GM12878 (cell line): ENCODE measurements at regions not wholly inside any gene's neighbourhood (a gene's known extent, or its start where the extent isn't known, plus 50 kb on each side); places are given as distances from the start of the nearest gene placed in this dataset.

Experiments used
- ATAC-seq: fragments of 200-7000 bp; cut with Tn5 transposase; 3 replicates; pipeline ENCODE4 v1.9.1; 2020; ENCODE audit warnings: mild to moderate bottlenecking, moderate library complexity
- BruUV-seq: library from RNA; stranded (reverse); fragments of 400-500 nt; replicated peaks from 2 replicates; lab custom pipeline; 2021; lab: Mats Ljungman, UMichigan
- CTCF ChIA-PET: fragments of 300-600 bp; sonication (Branson Sonifier 250); formaldehyde crosslinking; extraction: SDS; loops from one replicate; lab custom pipeline; 2021; ENCODE audit warnings: inconsistent platforms; lab: Yijun Ruan, JAX
- POLR2A ChIA-PET: fragments of 350-600 bp; formaldehyde crosslinking; extraction: SDS; loops from one replicate; lab custom pipeline; 2021; ENCODE audit warnings: inconsistent platforms; lab: Charles Lee
- RAD21 ChIA-PET: fragments of 300-600 bp; sonication (Branson Sonifier 250); formaldehyde crosslinking; loops from one replicate; lab custom pipeline; 2023; ENCODE audit warnings: antibody characterized with exemption; ENCODE audit not compliant: unreplicated experiment; lab: Charles Lee
- SMC1A ChIA-PET: fragments of 300-600 bp; sonication (Branson Sonifier 250); formaldehyde crosslinking; loops from one replicate; lab custom pipeline; 2023; ENCODE audit not compliant: unreplicated experiment, uncharacterized antibody; lab: Charles Lee
- DNase-seq: peaks from one replicate; pipeline ENCODE4 v3.0.0-alpha.2; 2011; ENCODE audit warnings: low read depth, low spot score
- FAIRE-seq: peaks from 3 replicates; lab custom pipeline; 2011; peaks lifted over from hg19 to GRCh38; lab: Jason Lieb, UNC
- H2AFZ ChIP-seq: 2 replicates; pipeline ENCODE4 v1.6.0; 2011; ENCODE audit warnings: low read depth, low read length, control low read depth; ENCODE audit not compliant: control insufficient read depth
- H3K27ac ChIP-seq: 2 replicates; pipeline ENCODE4 v1.5.1; 2011; ENCODE audit warnings: control low read depth; ENCODE audit not compliant: control insufficient read depth, insufficient read depth
- H3K27me3 ChIP-seq, 2 experiments: replicated peaks in 1 of 2; 2 replicates each; pipeline versions ENCODE4 v1.6.0 to v1.6.1; 2011; ENCODE audit warnings: low read length in 1 of 2; ENCODE audit not compliant: control insufficient read depth in 2 of 2, insufficient read depth in 2 of 2
- H3K36me3 ChIP-seq, 2 experiments: 2 replicates each; pipeline ENCODE4 v1.5.1; 2011; ENCODE audit warnings: low read length in 1 of 2; ENCODE audit not compliant: control insufficient read depth in 2 of 2, insufficient read depth in 2 of 2
- H3K4me1 ChIP-seq: 2 replicates; pipeline ENCODE4 v1.6.1; 2011; ENCODE audit warnings: mild to moderate bottlenecking, low read length, moderate library complexity, mixed read lengths; ENCODE audit not compliant: control insufficient read depth, insufficient read depth
- H3K4me2 ChIP-seq: 2 replicates; pipeline ENCODE4 v1.6.0; 2011; ENCODE audit warnings: control low read depth; ENCODE audit not compliant: control insufficient read depth, insufficient read depth
- H3K4me3 ChIP-seq: fragments of 200-600 bp; sonication (generic); 2 replicates; pipeline ENCODE4 v1.5.1; 2016
- H3K79me2 ChIP-seq: 2 replicates; pipeline ENCODE4 v1.6.0; 2011; ENCODE audit warnings: low read length; ENCODE audit not compliant: control insufficient read depth, insufficient read depth
- H3K9ac ChIP-seq: 2 replicates; pipeline ENCODE4 v1.8.0; 2011; ENCODE audit warnings: low read length, control low read depth, mixed read lengths; ENCODE audit not compliant: control insufficient read depth, insufficient read depth
- H3K9me3 ChIP-seq: replicated peaks from 3 replicates; pipeline ENCODE4 v1.5.1; 2011; ENCODE audit warnings: mild to moderate bottlenecking, low read length; ENCODE audit not compliant: control insufficient read depth, insufficient read depth
- H4K20me1 ChIP-seq: 2 replicates; pipeline ENCODE4 v1.6.0; 2011; ENCODE audit not compliant: control insufficient read depth, insufficient read depth
- BRCA1 ChIP-seq: IDR thresholded peaks from 2 replicates; pipeline ENCODE4 v1.6.1; 2011; ENCODE audit warnings: low read depth, low read length, improper control_type of control experiment
- CEBPZ ChIP-seq: fragments of 150-350 bp; IDR thresholded peaks from 2 replicates; pipeline ENCODE4 v1.6.1; 2016; ENCODE audit warnings: low read depth, low read length
- CHD4 ChIP-seq: fragments of 200-600 bp; sonication (generic); IDR thresholded peaks from 2 replicates; pipeline ENCODE4 v1.6.1; 2016; ENCODE audit warnings: mild to moderate bottlenecking
- FOXK2 ChIP-seq: fragments of 450-650 bp; IDR thresholded peaks from 2 replicates; pipeline ENCODE4 v1.6.1; 2017; ENCODE audit warnings: mild to moderate bottlenecking, moderate library complexity
- IKZF1 ChIP-seq: fragments of 450-650 bp; conservative IDR thresholded peaks from 2 replicates; pipeline ENCODE4 v1.6.1; 2017; ENCODE audit warnings: antibody characterized with exemption, mild to moderate bottlenecking
- PAX5 ChIP-seq: IDR thresholded peaks from 2 replicates; pipeline ENCODE4 v1.6.1; 2011; ENCODE audit warnings: low read depth, low read length, borderline replicate concordance
- SIN3A ChIP-seq: IDR thresholded peaks from 2 replicates; pipeline ENCODE4 v1.6.1; 2012; ENCODE audit warnings: low read depth, low read length, improper control_type of control experiment
- SPI1 ChIP-seq: IDR thresholded peaks from 2 replicates; pipeline ENCODE4 v1.6.1; 2011; ENCODE audit warnings: low read depth, mild to moderate bottlenecking, low read length, moderate library complexity, borderline replicate concordance; ENCODE audit not compliant: insufficient read depth
- STAT3 ChIP-seq: IDR thresholded peaks from 2 replicates; pipeline ENCODE4 v1.6.1; 2011; ENCODE audit warnings: low read depth, low read length, improper control_type of control experiment
- SUPT20H ChIP-seq: IDR thresholded peaks from 2 replicates; pipeline ENCODE4 v1.6.1; 2011; ENCODE audit warnings: low read depth, mild to moderate bottlenecking, low read length, moderate library complexity, borderline replicate concordance; ENCODE audit not compliant: control insufficient read depth
- YY1 ChIP-seq: IDR thresholded peaks from 2 replicates; pipeline ENCODE4 v1.6.1; 2011; ENCODE audit warnings: low read depth, mild to moderate bottlenecking, low read length
- ZBTB11 ChIP-seq: fragments of 450-650 bp; formaldehyde crosslinking; IDR thresholded peaks from 2 replicates; pipeline ENCODE4 v1.5.0; 2022; ENCODE audit warnings: mild to moderate bottlenecking, missing genetic modification characterization
- ZBTB33 ChIP-seq: fragments of 450-650 bp; IDR thresholded peaks from 2 replicates; pipeline ENCODE4 v1.6.1; 2017; ENCODE audit warnings: mild to moderate bottlenecking
- WGBS: methylation state at CpG from one replicate; pipeline ENCODE4 v1.1.6; 2016; ENCODE audit warnings: low lambda C conversion rate; ENCODE audit not compliant: insufficient replicate concordance, insufficient coverage; ENCODE audit errors: missing lambda C conversion rate; 5-methylcytosine and 5-hydroxymethylcytosine counted together
- in situ Hi-C: fragments of 300-500 bp; cut with MboI; formaldehyde crosslinking; loops from 9 replicates; pipeline ENCODE4 v1.14.3; 2018; ENCODE audit warnings: mixed read lengths
- intact Hi-C: fragments of 100-400 bp; cut with micrococcal nuclease; formaldehyde crosslinking; loops from one replicate; pipeline ENCODE4 v1.14.2; 2022; ENCODE audit not compliant: unreplicated experiment

GRCh38 chr3:182121401-182121800 is 409.7 kb downstream of the SOX2 start:
- DNase-seq (no peak), FAIRE-seq (no peak)
- H3K4me2 ChIP-seq: no peak overlapping the region
- no peaks in the 10 kb centered on the region for H3K4me1 ChIP-seq
- H3K79me2 ChIP-seq: no peaks in the 10 kb centered on the region
- H3K4me3 ChIP-seq: no peak overlapping the region
- ChIA-PET CTCF (no interaction called here), RAD21 (no interaction called here)
- H3K36me3 ChIP-seq: no peaks in the 10 kb centered on the region
- H2AFZ ChIP-seq: no peak overlapping the region
- 29% methylated on average over 2 of the region's 2 CpGs for WGBS
- no peaks in the 10 kb centered on the region; the same call in 1 of the 2 replicates for H4K20me1 ChIP-seq
- no peak for TF ChIP-seq STAT3
- no peak for TF ChIP-seq CHD4
- TF ChIP-seq ZBTB33: no peak
- no peak for TF ChIP-seq YY1
- no peak for TF ChIP-seq CEBPZ
- TF ChIP-seq SIN3A: no peak
- TF ChIP-seq PAX5: no peak
- no peak for TF ChIP-seq SPI1
- TF ChIP-seq IKZF1: no peak
- TF ChIP-seq BRCA1: no peak
- TF ChIP-seq ZBTB11 (CRISPR knock-in tag): no peak
- no peak for TF ChIP-seq FOXK2
- TF ChIP-seq SUPT20H: no peak
- TF ChIP-seq, all 136 proteins: peak for 0
- SMC1A ChIA-PET: no interaction called here
- in situ Hi-C loops (no loop called here), intact Hi-C loops (no loop called here)
- Histone ChIP-seq H3K9ac (no peak overlapping the region), H3K27me3 (no peaks in the 10 kb centered on the region), H3K9me3 (no peaks in the 10 kb centered on the region), H3K27ac (no peak overlapping the region)
- BruUV-seq: no TSS peak
- POLR2A ChIA-PET: no interaction called here
- no peak for ATAC-seq
